Adrenal gland (tissue), 5 donors: ENCODE measurements at regions not wholly inside any gene's neighbourhood (a gene's known extent, or its start where the extent isn't known, plus 50 kb on each side); places are given as distances from the start of the nearest gene placed in this dataset.

Experiments
- CTCF ChIP-seq, 6 experiments: fragments of 450-650 bp in 4 of 6; fragments of 200-600 bp in 2 of 6; sonication (generic) in 1 of 6; IDR thresholded peaks; 1 replicate in 5 of 6; 2 replicates in 1 of 6; pipeline versions ENCODE4 v1.5.1 to v1.8.0; 2016 to 2021; ENCODE audit warnings: antibody characterized with exemption in 6 of 6, mild to moderate bottlenecking in 2 of 6, moderate library complexity in 1 of 6
- POLR2A ChIP-seq, 2 donors: fragments of 450-650 bp; IDR thresholded peaks; one replicate each; pipeline ENCODE4 v1.6.1; 2017; ENCODE audit warnings: antibody characterized with exemption in 2 of 2, mild to moderate bottlenecking in 2 of 2, moderate library complexity in 1 of 2
- donor health status: DM: no; HTN: no; CAD: no.

GRCh38 chr20:40945754-40946450 lies 82.7 kb upstream of the TOP1 start:
- peak; percentile 22 to 70 (median 66) for TF ChIP-seq CTCF (IDR thresholded peaks at IDR 0.05)
- TF ChIP-seq POLR2A (IDR thresholded peaks at IDR 0.05): no peak
